Fibroblast of skin of right biceps (primary cell): ENCODE measurements at regions not wholly inside any gene's neighbourhood (a gene's known extent, or its start where the extent isn't known, plus 50 kb on each side); places are given as distances from the start of the nearest gene placed in this dataset.

Experiments
- DNase-seq: peaks from one replicate; pipeline ENCODE4 v3.0.0-alpha.2; 2013

- DNase-seq = no peak
These were observed 401.9 kb upstream of the IGFBP3 start for GRCh38 chr7:46322937-46323336.

GRCh38 chr7:46321556-46322205 lies 400.6 kb upstream of the IGFBP3 start:
- DNase-seq = peak; percentile 82

GRCh38 chr7:46320956-46321355 lies 399.9 kb upstream of the IGFBP3 start:
- peak; percentile 17 for DNase-seq

GRCh38 chr7:46319841-46320240 lies 398.8 kb upstream of the IGFBP3 start:
- DNase-seq = peak; percentile 12

- DNase-seq = no peak
These were observed 397.2 kb upstream of the IGFBP3 start for GRCh38 chr7:46318276-46318675.

GRCh38 chr7:46317256-46317655 lies 396.2 kb upstream of the IGFBP3 start:
- peak; percentile 72 for DNase-seq

- peak; percentile 73 for DNase-seq
These were observed 394.8 kb upstream of the IGFBP3 start for GRCh38 chr7:46315891-46316290.

GRCh38 chr7:46301677-46302076 lies 380.6 kb upstream of the IGFBP3 start:
- DNase-seq = peak; percentile 77

- DNase-seq = no peak
These were observed 376.4 kb upstream of the IGFBP3 start for GRCh38 chr7:46297515-46297914.

- DNase-seq = no peak
These were observed 375.5 kb upstream of the IGFBP3 start for GRCh38 chr7:46296526-46296925.

GRCh38 chr7:46294381-46294780 lies 373.3 kb upstream of the IGFBP3 start:
- DNase-seq = peak; percentile 45

GRCh38 chr7:46292741-46293140 lies 371.7 kb upstream of the IGFBP3 start:
- peak; percentile 29 for DNase-seq

GRCh38 chr7:46291601-46292150 lies 370.6 kb upstream of the IGFBP3 start:
- peak; percentile 93 for DNase-seq

GRCh38 chr7:46291050-46291438 lies 370.0 kb upstream of the IGFBP3 start:
- DNase-seq = peak; percentile 84

- DNase-seq = no peak
These were observed 369.4 kb upstream of the IGFBP3 start for GRCh38 chr7:46290374-46291049.

GRCh38 chr7:46288861-46289260 lies 367.8 kb upstream of the IGFBP3 start:
- DNase-seq = peak; percentile 52

- no peak for DNase-seq
These were observed 366.9 kb upstream of the IGFBP3 start for GRCh38 chr7:46288010-46288409.

- no peak for DNase-seq
These were observed 365.9 kb upstream of the IGFBP3 start for GRCh38 chr7:46286957-46287356.

- no peak for DNase-seq
These were observed 365.3 kb upstream of the IGFBP3 start for GRCh38 chr7:46286356-46286755.

- DNase-seq = peak; percentile 9
These were observed 364.8 kb upstream of the IGFBP3 start for GRCh38 chr7:46285878-46286277.

GRCh38 chr7:46283852-46284251 lies 362.8 kb upstream of the IGFBP3 start:
- DNase-seq = no peak

GRCh38 chr7:46282155-46282554 lies 361.1 kb upstream of the IGFBP3 start:
- DNase-seq = no peak

GRCh38 chr7:46281071-46281470 lies 360.0 kb upstream of the IGFBP3 start:
- DNase-seq = no peak

- DNase-seq = peak; percentile 11
These were observed 358.2 kb upstream of the IGFBP3 start for GRCh38 chr7:46279290-46279689.
